GM23338 (cell line): ENCODE measurements at regions not wholly inside any gene's neighbourhood (a gene's known extent, or its start where the extent isn't known, plus 50 kb on each side); places are given as distances from the start of the nearest gene placed in this dataset.

Experiments
- ATAC-seq: fragments of 200-7000 bp; cut with Tn5 transposase; 3 replicates; pipeline ENCODE4 v1.9.1; 2020
- DNase-seq: peaks from one replicate; pipeline ENCODE4 v3.0.0-alpha.2; 2015; ENCODE audit warnings: low spot score
- H2AFZ ChIP-seq: fragments of 200-600 bp; sonication (generic); 2 replicates; pipeline ENCODE4 v1.8.0; 2016; ENCODE audit warnings: antibody characterized with exemption, mild to moderate bottlenecking, moderate library complexity
- H3F3A ChIP-seq: fragments of 200-600 bp; sonication (generic); replicated peaks from 2 replicates; pipeline ENCODE4 v1.8.0; 2017; ENCODE audit warnings: antibody characterized with exemption, mixed run types, low read depth
- H3K27ac ChIP-seq: fragments of 200-600 bp; sonication (generic); 2 replicates; pipeline ENCODE4 v1.6.1; 2016; ENCODE audit warnings: low read depth
- H3K27me3 ChIP-seq: fragments of 200-600 bp; sonication (generic); 2 replicates; pipeline ENCODE4 v1.8.0; 2016; ENCODE audit warnings: mild to moderate bottlenecking, mixed run types, moderate library complexity; ENCODE audit not compliant: insufficient read depth
- H3K36me3 ChIP-seq: fragments of 200-600 bp; sonication (generic); 2 replicates; pipeline ENCODE4 v1.8.0; 2016; ENCODE audit warnings: mild to moderate bottlenecking; ENCODE audit not compliant: insufficient read depth
- H3K4me1 ChIP-seq: fragments of 200-600 bp; sonication (generic); 2 replicates; pipeline ENCODE4 v1.8.0; 2016; ENCODE audit warnings: mild to moderate bottlenecking, moderate library complexity; ENCODE audit not compliant: insufficient read depth
- H3K4me2 ChIP-seq: fragments of 200-600 bp; sonication (generic); 2 replicates; pipeline ENCODE4 v1.7.1; 2017; ENCODE audit warnings: mixed run types
- H3K4me3 ChIP-seq: fragments of 200-600 bp; sonication (generic); 2 replicates; pipeline ENCODE4 v1.6.1; 2016; ENCODE audit warnings: mixed run types
- H3K79me2 ChIP-seq: fragments of 200-600 bp; sonication (generic); replicated peaks from 2 replicates; pipeline ENCODE4 v1.8.0; 2017; ENCODE audit warnings: mild to moderate bottlenecking; ENCODE audit not compliant: insufficient read depth
- H3K9me2 ChIP-seq: fragments of 200-600 bp; sonication (generic); 2 replicates; pipeline ENCODE4 v1.8.0; 2017; ENCODE audit not compliant: insufficient read depth
- H4K20me1 ChIP-seq: fragments of 200-600 bp; sonication (generic); replicated peaks from 2 replicates; pipeline ENCODE4 v1.8.0; 2017; ENCODE audit warnings: mild to moderate bottlenecking; ENCODE audit not compliant: insufficient read depth
- H3K27ac Mint-ChIP-seq: 2 replicates; pipeline ENCODE4 v1.8.0; 2020; ENCODE audit warnings: inconsistent platforms, mild to moderate bottlenecking, moderate library complexity, mixed read lengths
- H3K27me3 Mint-ChIP-seq: 3 replicates; pipeline ENCODE4 v1.8.0; 2022; ENCODE audit warnings: low read depth, mild to moderate bottlenecking, moderate library complexity, mixed read lengths, inconsistent platforms; ENCODE audit not compliant: insufficient read depth, poor library complexity
- H3K36me3 Mint-ChIP-seq: 3 replicates; pipeline ENCODE4 v1.8.0; 2021; ENCODE audit warnings: low read depth, mild to moderate bottlenecking, inconsistent platforms, moderate library complexity, mixed read lengths
- H3K4me1 Mint-ChIP-seq: 3 replicates; pipeline ENCODE4 v1.8.0; 2020; ENCODE audit warnings: mild to moderate bottlenecking, inconsistent platforms, mixed read lengths
- H3K4me3 Mint-ChIP-seq: 3 replicates; pipeline ENCODE4 v1.8.0; 2021; ENCODE audit warnings: moderate library complexity, mild to moderate bottlenecking, inconsistent platforms, mixed read lengths
- H3K9me3 Mint-ChIP-seq: 3 replicates; pipeline ENCODE4 v1.8.0; 2020; ENCODE audit warnings: moderate library complexity, mild to moderate bottlenecking, inconsistent platforms, mixed read lengths
- CREB1 ChIP-seq: fragments of 250-450 bp; sonication (Bioruptor Pico); IDR thresholded peaks from 2 replicates; pipeline ENCODE4 v1.5.0; 2020; ENCODE audit warnings: low read depth, mild to moderate bottlenecking, moderate library complexity
- NANOG ChIP-seq: IDR thresholded peaks from 2 replicates; pipeline ENCODE4 v1.6.1; 2016; ENCODE audit warnings: antibody characterized with exemption, borderline replicate concordance
- POLR2AphosphoS5 ChIP-seq: IDR thresholded peaks from 2 replicates; pipeline ENCODE4 v1.6.1; 2016; ENCODE audit warnings: antibody characterized with exemption, low read depth
- REST ChIP-seq: IDR thresholded peaks from one replicate; pipeline ENCODE4 v1.6.1; 2018; ENCODE audit warnings: antibody characterized with exemption; ENCODE audit not compliant: unreplicated experiment
- STAT1 ChIP-seq: IDR thresholded peaks from one replicate; pipeline ENCODE4 v1.6.1; 2016; ENCODE audit warnings: antibody characterized with exemption; ENCODE audit not compliant: unreplicated experiment
- ZNF114 ChIP-seq: fragments of 250-450 bp; sonication (Bioruptor Pico); IDR thresholded peaks from 2 replicates; pipeline ENCODE4 v1.5.0; 2020; ENCODE audit warnings: mild to moderate bottlenecking, moderate library complexity
- ZNF331 ChIP-seq: fragments of 250-450 bp; sonication (Bioruptor Pico); IDR thresholded peaks from 2 replicates; pipeline ENCODE4 v1.5.0; 2020; ENCODE audit warnings: low read depth, mild to moderate bottlenecking, moderate library complexity
- TF ChIP-seq, protein P1 (sequence below), 2 experiments: fragments of 200-600 bp in 1 of 2; sonication (generic) in 1 of 2; conservative IDR thresholded peaks; 2 replicates each; pipeline versions ENCODE4 v1.5.1 to v1.6.1; 2016 to 2017; ENCODE audit warnings: antibody characterized with exemption in 2 of 2, low read depth in 2 of 2, mild to moderate bottlenecking in 2 of 2, moderate library complexity in 1 of 2

- no peaks in the 10 kb centered on the region for H3K79me2 ChIP-seq
- no peaks in the 10 kb centered on the region for H3K4me1 ChIP-seq
- H3F3A ChIP-seq, result no peaks in the 10 kb centered on the region
- DNase-seq, result no peak
- no peaks in the 10 kb centered on the region; the same call in 2 of the 3 replicates for H3K4me1 Mint-ChIP-seq
- no peaks in the 10 kb centered on the region for H3K27me3 ChIP-seq
- no peaks in the 10 kb centered on the region for H3K36me3 Mint-ChIP-seq
- H3K4me3 ChIP-seq, result no peak overlapping the region
- no peaks in the 10 kb centered on the region for H3K36me3 ChIP-seq
- H2AFZ ChIP-seq, result no peak overlapping the region
- no peak overlapping the region for H3K27ac Mint-ChIP-seq
- no peaks in the 10 kb centered on the region for H3K27me3 Mint-ChIP-seq
- no peaks in the 10 kb centered on the region for H3K9me3 Mint-ChIP-seq
- H3K4me2 ChIP-seq, result no peak overlapping the region
- no peaks in the 10 kb centered on the region for H4K20me1 ChIP-seq
- TF ChIP-seq REST, result no peak
- no peak for TF ChIP-seq STAT1
- no peak for TF ChIP-seq ZNF331 (CRISPR knock-in tag)
- no peak for TF ChIP-seq ZNF114 (CRISPR knock-in tag)
- H3K27ac ChIP-seq, result no peak overlapping the region
- H3K4me3 Mint-ChIP-seq, result no peak overlapping the region
- no peak for ATAC-seq
- H3K9me2 ChIP-seq, result no peaks in the 10 kb centered on the region
These were observed 110.4 kb upstream of the ARHGAP42 start for GRCh38 chr11:100576718-100577021.

DNA sequence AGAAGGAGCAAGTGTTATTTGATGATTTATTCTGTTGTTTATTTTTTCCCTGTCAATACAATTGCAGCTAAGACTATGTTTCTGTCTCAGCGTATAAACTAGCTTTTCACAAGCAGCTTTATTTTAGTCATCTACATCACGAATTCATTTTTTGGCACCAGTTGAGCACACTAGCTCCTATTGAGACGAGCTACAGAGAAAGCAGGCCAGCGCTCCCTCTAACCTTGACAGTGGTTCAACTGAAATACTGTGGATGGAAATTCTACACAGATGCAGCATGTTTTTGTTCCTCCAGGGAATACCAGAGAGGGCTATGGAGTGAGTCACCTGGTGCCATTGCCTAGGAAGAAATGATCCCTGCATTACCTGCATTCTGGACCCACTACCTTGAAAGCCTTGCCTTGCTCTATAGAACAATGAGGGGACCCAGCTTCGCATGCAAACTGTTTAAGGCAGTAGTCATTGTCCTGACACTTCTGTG is 108.2 kb upstream of the ARHGAP42 start:
- no peaks in the 10 kb centered on the region for H3K4me1 ChIP-seq
- TF ChIP-seq, protein P1, sequence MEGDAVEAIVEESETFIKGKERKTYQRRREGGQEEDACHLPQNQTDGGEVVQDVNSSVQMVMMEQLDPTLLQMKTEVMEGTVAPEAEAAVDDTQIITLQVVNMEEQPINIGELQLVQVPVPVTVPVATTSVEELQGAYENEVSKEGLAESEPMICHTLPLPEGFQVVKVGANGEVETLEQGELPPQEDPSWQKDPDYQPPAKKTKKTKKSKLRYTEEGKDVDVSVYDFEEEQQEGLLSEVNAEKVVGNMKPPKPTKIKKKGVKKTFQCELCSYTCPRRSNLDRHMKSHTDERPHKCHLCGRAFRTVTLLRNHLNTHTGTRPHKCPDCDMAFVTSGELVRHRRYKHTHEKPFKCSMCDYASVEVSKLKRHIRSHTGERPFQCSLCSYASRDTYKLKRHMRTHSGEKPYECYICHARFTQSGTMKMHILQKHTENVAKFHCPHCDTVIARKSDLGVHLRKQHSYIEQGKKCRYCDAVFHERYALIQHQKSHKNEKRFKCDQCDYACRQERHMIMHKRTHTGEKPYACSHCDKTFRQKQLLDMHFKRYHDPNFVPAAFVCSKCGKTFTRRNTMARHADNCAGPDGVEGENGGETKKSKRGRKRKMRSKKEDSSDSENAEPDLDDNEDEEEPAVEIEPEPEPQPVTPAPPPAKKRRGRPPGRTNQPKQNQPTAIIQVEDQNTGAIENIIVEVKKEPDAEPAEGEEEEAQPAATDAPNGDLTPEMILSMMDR (conservative IDR thresholded peaks at IDR 0.05; ENCODE audit: low read depth in 2 of 2), result no peak
- TF ChIP-seq REST (no peak), CREB1 (CRISPR knock-in tag) (no peak), NANOG (no peak), POLR2AphosphoS5 (no peak)
- no peaks in the 10 kb centered on the region for H3K9me3 Mint-ChIP-seq
- H3K4me3 ChIP-seq, result no peak overlapping the region
- H3K27me3 ChIP-seq, result no peaks in the 10 kb centered on the region
- peak; percentile 72 for ATAC-seq
- H3K36me3 Mint-ChIP-seq, result no peaks in the 10 kb centered on the region
- H3K27ac Mint-ChIP-seq, result no peak overlapping the region
- no peaks in the 10 kb centered on the region for H3K36me3 ChIP-seq
- no peak overlapping the region for H3K4me2 ChIP-seq
- H4K20me1 ChIP-seq, result no peaks in the 10 kb centered on the region
- no peaks in the 10 kb centered on the region for H3F3A ChIP-seq
- DNase-seq, result peak; percentile 51
- H2AFZ ChIP-seq, result no peak overlapping the region
- no peak overlapping the region for H3K27ac ChIP-seq
- no peaks in the 10 kb centered on the region; the same call in 2 of the 3 replicates for H3K4me1 Mint-ChIP-seq
- H3K9me2 ChIP-seq, result no peaks in the 10 kb centered on the region
- H3K79me2 ChIP-seq, result no peaks in the 10 kb centered on the region
- H3K4me3 Mint-ChIP-seq, result no peak overlapping the region
- no peaks in the 10 kb centered on the region for H3K27me3 Mint-ChIP-seq
